Right lobe of liver (tissue), 4 donors: ENCODE measurements at regions not wholly inside any gene's neighbourhood (a gene's known extent, or its start where the extent isn't known, plus 50 kb on each side); places are given as distances from the start of the nearest gene placed in this dataset.

Experiments used
- CTCF ChIP-seq, 4 donors: fragments of 200-600 bp in 3 of 4; fragments of 450-650 bp in 1 of 4; IDR thresholded peaks; one replicate each; pipeline versions ENCODE4 v1.5.1 to v1.8.0; 2016 to 2022; ENCODE audit warnings: antibody characterized with exemption in 4 of 4, mild to moderate bottlenecking in 2 of 4
- POLR2A ChIP-seq: fragments of 450-650 bp; IDR thresholded peaks from one replicate; pipeline ENCODE4 v1.6.1; 2017; ENCODE audit warnings: antibody characterized with exemption, mild to moderate bottlenecking
- donor health status: DM: no; HTN: no; CAD: no.
- donor health status: DM: no; HTN: no; CAD: no.
- donor health status: DM: no; HTN: yes; CAD: no.

- TF ChIP-seq CTCF (IDR thresholded peaks at IDR 0.05) (no peak), POLR2A (no peak)
Observed at GRCh38 chr2:59366288-59366687, 1125.2 kb upstream of the FANCL start.
